ENCODE measurements at regions not wholly inside any gene's neighbourhood (a gene's known extent, or its start where the extent isn't known, plus 50 kb on each side); places are given as distances from the start of the nearest gene placed in this dataset. TPM values are rescaled to one million over a fixed set of nuclear protein-coding genes. Genes with fewer than 3 reads are reported as not detected.

GRCh38 chr13:75915066-75915465, 278.9 kb downstream of the LMO7 start:
- Histone ChIP-seq H3K4me3 (no peak overlapping the region), H3K27me3 (no peaks in the 10 kb centered on the region), H3K36me3 (replicated peaks in 1 of 2; ENCODE audit: insufficient read depth in 1 of 2, low read depth in 2 of 2) (no peaks in the 10 kb centered on the region), H3K27ac (no peak overlapping the region), H3K9me3 (no peaks in the 10 kb centered on the region), H3K4me1 (no peaks in the 10 kb centered on the region)
- ATAC-seq (no peak), DNase-seq (no peak)
- intact Hi-C loops (cut with DNase I), result no loop called here
- TF ChIP-seq POLR2A (IDR thresholded peaks at IDR 0.05), result no peak
- TF ChIP-seq, protein P1, sequence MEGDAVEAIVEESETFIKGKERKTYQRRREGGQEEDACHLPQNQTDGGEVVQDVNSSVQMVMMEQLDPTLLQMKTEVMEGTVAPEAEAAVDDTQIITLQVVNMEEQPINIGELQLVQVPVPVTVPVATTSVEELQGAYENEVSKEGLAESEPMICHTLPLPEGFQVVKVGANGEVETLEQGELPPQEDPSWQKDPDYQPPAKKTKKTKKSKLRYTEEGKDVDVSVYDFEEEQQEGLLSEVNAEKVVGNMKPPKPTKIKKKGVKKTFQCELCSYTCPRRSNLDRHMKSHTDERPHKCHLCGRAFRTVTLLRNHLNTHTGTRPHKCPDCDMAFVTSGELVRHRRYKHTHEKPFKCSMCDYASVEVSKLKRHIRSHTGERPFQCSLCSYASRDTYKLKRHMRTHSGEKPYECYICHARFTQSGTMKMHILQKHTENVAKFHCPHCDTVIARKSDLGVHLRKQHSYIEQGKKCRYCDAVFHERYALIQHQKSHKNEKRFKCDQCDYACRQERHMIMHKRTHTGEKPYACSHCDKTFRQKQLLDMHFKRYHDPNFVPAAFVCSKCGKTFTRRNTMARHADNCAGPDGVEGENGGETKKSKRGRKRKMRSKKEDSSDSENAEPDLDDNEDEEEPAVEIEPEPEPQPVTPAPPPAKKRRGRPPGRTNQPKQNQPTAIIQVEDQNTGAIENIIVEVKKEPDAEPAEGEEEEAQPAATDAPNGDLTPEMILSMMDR (IDR thresholded peaks at IDR 0.05), result no peak

DNA sequence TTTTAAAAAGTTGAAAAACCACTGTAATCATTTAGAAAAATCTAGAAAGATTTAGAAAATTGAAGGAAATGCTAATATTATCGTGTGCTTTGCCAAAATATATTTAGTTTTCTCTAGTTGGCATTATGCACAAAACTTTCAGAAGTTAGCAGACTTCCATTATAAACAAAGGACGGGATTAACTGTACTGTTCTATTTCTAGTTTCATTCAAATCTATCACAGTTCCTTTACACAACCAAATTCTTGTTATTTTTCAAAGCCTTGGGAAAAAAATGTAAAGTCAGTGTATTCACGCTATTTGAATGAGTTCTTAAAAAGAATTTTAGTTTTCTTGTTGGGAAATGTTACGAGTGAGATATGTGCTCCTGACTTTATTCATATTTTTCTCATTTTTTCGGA, 277.8 kb downstream of the LMO7 start:
- ATAC-seq (no peak), DNase-seq (no peak)
- Histone ChIP-seq H3K9me3 (no peaks in the 10 kb centered on the region), H3K36me3 (replicated peaks in 1 of 2; ENCODE audit: insufficient read depth in 1 of 2, low read depth in 2 of 2) (no peaks in the 10 kb centered on the region), H3K4me1 (no peaks in the 10 kb centered on the region), H3K4me3 (no peak overlapping the region), H3K27me3 (no peaks in the 10 kb centered on the region), H3K27ac (no peak overlapping the region)
- intact Hi-C loops (cut with DNase I), result no loop called here
- no peak for TF ChIP-seq POLR2A (IDR thresholded peaks at IDR 0.05)
- TF ChIP-seq, protein P1 (IDR thresholded peaks at IDR 0.05), result no peak
- WGBS, 2 donors, result 70 to 74% methylated on average over 5 of the region's 5 CpGs

DNA sequence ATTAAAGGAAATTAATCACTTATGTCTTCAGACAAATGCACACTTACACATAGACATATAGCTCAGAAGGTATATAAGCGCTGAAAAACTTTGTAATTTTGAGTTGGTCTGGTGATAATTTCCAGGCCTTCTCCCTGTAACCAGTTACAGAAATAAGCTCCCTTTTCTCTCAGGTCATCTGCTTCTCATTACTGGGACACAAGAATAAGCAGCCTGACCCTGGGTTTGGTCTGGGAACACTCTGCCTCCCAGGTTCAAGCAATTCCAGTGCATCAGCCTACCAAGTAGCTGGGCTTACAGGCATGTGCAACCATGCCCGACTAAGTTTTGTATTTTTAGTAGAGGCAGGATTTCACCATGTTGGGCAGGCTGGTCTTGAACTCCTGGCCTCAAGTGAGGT, 274.5 kb downstream of the LMO7 start:
- no peak for TF ChIP-seq POLR2A (IDR thresholded peaks at IDR 0.05)
- TF ChIP-seq, protein P1 (IDR thresholded peaks at IDR 0.05), result no peak
- DNase-seq (no peak), ATAC-seq (no peak)
- H3K27ac ChIP-seq, result no peak overlapping the region
- H3K27me3 ChIP-seq, result no peaks in the 10 kb centered on the region
- no peaks in the 10 kb centered on the region for H3K9me3 ChIP-seq
- H3K4me1 ChIP-seq, result no peaks in the 10 kb centered on the region
- 78 to 86% methylated on average over 2 of the region's 2 CpGs for WGBS, 2 donors
- H3K4me3 ChIP-seq, result no peak overlapping the region
- H3K36me3 ChIP-seq (replicated peaks in 1 of 2; ENCODE audit: insufficient read depth in 1 of 2, low read depth in 2 of 2), result no peaks in the 10 kb centered on the region
- intact Hi-C loops (cut with DNase I), result no loop called here

Small RNA genes lying in the stretch of these regions (small RNA-seq; reads per million reads assigned to genes)
- gene RN7SL571P, result not detected

Measured in body of pancreas (tissue), 4 donors.